HG03139 (cell line): ENCODE measurements at regions not wholly inside any gene's neighbourhood (a gene's known extent, or its start where the extent isn't known, plus 50 kb on each side); places are given as distances from the start of the nearest gene placed in this dataset.

ENCODE experiments used
- ATAC-seq: cut with Tn5 transposase; IDR thresholded peaks from one replicate; pipeline ENCODE4 v1.9.1; 2021; ENCODE audit not compliant: unreplicated experiment

DNA sequence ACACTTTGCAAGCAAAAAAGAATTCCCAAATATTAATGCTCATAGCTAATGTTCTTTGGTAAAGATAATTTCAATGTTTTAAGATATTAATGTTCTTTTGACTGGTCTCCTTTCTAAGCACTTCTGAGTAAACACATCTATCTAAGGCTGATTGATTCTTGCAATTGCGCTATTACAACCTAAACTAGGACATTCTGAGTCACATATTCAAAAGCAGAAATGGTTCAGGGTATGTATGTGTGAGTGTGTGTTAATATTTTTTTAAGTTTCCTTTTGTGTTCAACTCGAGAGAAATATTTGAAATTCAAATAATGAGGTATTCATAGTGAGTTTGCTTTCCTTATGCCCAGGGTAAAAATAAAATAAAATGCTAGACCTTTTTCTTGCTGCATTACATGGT, 203.6 kb upstream of the GRIK3 start:
- ATAC-seq, result no peak

DNA sequence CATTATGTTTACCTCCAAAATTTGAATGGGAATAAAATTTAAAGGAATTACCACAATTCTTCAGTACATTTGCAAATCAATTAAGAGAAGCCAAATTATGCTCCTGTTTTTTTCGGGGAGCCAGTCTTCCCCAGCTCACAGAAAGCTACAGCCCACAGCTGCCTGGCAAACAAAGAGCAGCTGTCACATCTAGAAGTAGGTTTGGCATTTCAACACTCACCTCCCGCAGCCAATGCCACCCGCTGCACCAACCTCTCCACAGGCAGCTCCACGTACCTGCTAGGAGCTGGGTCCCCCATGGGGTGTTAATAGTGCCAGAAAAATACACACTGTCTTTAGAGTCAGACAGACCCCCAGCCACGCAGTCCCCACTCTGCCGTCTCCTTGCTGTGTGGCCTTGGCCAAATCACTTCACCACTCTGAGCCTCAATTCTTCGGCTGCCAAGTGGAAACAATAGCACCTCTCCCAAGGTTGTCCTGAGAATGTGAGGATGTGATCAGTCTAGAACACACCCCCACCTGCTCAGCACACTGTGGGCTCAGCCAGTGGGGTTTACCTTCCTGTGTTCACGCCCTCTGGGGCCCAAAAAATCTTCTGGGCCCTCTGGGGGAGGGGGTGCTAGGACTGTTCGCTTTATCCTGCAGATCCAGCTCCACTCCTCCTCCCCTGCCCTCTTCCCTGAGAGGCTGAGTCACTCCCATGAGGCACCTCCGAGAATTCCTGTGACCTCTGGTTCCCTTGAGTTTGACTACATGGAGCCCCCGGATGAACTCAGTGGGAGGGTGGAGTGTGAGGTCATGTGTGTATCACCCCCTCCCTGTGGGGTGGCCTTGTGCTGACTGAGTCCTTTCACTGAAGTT, 204.3 kb upstream of the GRIK3 start:
- no peak for ATAC-seq

DNA sequence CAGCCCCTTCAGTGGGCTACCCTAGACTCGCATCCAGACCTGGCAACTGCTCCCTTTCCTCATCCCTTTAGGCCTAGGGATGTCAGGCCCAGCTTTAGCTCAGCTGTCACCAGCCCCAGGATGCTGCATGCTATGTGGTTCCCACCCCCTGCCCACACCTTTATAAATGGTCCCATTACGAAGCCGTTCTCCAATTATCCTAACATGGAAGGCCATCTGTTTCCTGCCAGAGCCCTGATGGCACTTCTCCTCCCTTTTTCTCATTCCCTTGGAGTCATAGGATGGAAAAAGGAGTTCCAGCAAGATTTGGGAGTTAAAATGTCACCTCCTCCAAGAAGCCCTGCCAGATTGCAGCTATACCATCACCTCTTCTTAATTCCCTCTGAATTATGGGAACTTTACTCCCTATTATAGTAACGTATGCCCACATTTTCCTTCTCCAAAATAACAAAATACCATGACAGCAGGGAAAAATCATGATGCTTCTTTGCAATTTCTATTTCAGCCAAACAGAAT, 205.0 kb upstream of the GRIK3 start:
- no peak for ATAC-seq

DNA sequence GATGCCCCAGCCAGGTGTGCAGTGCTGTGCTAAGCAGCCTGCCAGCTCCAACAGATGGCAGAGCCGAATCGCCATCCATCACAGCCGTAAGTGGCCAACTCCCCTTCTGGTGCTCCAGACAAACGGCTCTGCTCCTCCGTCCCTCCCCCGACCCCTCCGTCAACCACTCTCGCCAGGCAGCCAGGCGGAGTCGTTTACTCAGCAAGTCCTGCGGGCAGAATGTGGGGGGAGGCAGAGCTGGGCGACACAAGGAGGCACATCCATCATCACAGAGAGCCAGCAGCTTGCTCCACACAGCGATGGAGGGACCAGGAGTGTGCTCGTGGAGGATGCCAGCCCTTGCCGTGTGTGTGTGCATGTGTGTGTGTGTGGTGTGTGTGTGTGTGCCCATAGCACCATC, 206.6 kb upstream of the GRIK3 start:
- ATAC-seq, result no peak

DNA sequence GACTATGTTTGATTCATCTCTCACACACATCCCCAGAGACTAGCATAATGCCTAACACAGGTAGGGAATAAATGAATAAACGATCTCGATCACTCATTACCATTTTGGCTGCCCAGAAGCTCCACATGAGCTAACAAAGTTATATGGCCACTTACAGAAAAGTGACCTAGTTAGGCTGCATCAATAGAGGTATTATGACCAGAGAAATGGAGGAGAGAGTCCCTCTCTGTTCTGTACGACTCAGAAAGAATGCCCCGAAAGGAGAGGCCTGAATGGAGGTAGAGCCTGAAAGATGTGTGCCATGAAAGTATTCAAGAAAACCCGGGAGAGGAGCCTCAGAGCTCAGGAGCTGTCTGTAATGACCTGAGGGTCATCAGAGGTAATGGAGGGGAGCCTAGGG, 208.2 kb upstream of the GRIK3 start:
- no peak for ATAC-seq

DNA sequence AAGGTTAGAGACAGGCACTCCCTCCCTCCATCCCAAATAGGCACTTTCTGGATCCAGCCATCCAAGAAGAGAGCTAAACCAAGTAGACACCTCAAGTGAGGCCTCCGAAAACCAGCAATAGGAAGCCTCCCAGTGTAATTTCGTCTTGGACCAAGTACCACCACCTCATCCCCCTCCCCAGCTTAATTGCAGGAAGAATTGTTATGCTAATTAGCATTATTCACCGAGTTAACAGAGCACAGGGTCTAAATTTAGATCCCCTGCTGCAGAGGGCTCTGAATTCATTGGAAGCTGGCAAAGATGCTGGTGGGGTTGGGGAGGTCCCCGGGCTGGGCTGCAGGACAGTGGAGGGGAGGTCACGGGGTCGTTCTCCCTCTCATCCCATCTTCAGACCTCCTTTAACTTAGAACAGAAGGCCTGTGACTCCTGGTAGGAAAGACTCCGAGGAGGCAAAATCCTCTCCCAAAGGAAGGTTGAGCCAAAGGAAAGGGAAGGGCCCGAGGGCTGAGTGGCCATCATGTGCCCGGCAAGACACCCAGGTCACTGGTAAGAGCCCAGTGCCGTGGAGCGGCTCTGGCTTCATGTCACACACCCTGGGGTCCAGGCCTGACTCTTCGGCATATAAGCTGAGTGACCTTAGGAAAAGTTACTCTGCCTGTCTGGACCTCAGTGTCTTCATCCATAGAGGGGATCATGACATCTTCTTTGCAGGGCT, 209.2 kb upstream of the GRIK3 start:
- ATAC-seq, result no peak

DNA sequence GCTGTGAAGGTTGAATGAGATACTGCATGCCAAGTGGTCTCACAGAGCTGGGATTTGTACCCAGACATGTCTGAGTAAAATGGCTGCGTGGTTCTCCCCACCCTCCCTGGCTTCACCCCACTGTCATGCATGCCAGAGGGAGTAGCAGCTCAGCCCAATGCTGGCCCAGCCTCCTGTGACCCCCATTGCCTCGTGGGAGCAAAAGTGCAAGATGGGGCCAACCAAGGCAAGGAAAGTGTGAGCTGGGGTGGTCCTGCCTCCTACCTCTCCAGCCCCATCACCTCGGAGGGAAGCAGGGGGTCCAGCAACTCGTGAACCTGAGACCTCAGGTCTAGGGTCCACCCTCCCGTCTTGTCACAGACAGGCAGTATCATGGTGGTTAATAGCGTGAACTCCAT, 209.8 kb upstream of the GRIK3 start:
- no peak for ATAC-seq

DNA sequence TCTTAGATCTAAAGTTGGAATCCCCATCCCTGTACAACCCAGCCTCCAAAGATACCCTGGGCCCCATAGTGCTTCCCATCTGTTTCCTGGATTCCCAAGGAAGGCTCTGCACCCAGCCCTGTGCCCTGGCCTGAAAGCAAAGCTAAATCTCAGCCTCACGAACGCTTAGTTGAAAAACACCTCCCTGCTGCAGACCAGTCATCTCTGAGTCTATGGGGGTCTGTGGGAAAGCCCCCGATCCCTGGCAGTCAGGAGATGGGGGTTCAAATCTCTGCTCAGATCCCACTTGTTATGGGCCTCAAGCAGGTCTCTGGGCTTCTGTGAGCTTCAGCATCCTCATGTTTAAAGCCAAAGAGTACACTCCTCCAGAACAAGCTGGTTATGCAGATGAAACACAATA, 210.5 kb upstream of the GRIK3 start:
- ATAC-seq, result no peak

DNA sequence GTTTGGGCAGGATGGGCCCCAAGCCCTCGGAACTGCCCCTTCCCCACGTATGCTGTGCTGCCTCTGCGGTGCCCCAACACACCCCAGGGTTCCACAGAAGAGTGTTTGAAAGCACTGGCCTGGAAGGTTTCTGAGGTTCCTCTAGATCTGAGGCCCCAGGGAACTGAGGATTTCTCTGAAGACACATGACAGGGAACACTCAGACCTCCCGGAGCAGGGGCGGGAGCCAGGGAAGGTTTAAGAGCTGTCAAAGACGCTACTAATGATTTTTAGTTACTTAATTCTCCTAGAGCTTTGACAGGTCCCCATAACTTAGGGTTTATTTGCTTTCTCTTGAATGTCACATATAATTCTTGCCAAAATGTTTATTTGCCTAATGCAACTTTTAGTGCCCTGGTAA, 212.3 kb upstream of the GRIK3 start:
- no peak for ATAC-seq

DNA sequence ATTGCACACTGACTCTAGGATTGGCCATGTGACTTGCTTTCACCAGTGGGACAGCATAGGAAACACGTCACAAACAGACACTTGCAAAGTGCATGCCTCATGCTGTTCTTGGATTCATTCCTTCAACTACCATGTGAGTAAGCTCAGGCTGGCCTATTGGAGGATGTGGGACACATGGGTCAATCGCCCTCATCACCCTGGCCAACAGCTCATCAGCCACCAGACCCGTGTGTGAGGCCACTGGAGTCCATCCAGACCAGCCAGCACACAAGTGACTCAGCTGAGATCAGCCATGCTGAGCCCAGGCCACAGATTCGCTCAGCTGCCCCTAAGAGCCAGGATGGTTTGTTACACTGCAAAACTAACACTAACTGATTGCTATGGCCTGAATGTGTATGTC, 216.1 kb upstream of the GRIK3 start:
- ATAC-seq, result no peak

DNA sequence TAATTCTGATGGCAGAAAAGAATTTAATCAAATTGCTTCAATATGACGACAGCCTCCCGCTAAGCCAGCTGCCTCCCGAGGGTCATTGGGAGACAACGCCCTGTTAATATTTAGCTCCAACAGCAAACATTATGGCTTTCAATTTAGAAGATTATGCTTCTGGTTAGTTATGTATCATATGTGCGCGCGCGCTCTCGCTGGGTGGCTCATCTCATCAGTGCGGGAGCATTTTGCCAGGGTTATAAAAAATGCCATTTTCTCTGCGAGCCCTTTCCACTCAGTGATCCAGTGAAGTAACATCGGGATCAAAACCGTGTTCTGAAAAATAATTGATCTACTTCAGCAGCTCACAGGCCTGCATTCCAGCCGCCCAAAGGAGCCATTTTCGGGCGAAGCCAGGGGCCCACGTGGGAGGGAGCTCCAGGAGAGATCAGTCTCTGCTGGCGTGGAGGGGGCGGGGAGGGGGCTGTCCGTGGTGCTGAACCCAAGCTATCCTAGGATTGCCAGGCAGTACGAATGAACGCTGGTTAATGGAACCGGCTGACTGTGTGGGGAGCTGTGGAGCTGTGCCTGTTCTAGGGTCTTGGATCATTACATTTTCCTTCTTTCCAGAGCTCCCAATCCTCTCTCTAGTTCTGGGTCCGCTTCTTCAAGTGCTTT, 219.1 kb upstream of the ZC3H12A start:
- no peak for ATAC-seq

DNA sequence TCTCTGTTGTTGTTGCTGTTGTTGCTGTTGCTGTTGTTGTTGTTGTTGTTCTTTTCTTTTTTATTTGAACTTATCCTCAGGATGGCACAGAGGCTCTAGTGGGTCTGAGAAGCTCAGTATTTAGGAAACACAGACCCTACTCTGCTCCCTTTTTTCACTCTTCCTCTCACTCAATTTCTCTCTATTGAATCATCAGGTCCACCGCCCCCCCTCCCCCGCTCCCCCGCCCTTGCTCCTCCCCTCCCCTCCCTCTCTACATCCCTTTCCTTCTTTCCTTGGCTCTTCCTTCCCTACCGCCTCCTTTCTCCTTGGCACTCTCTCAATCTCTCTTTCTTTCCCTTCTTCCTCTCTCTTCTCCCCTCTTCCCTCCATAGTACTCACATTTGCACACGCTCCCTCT, 218.5 kb upstream of the ZC3H12A start:
- no peak for ATAC-seq

DNA sequence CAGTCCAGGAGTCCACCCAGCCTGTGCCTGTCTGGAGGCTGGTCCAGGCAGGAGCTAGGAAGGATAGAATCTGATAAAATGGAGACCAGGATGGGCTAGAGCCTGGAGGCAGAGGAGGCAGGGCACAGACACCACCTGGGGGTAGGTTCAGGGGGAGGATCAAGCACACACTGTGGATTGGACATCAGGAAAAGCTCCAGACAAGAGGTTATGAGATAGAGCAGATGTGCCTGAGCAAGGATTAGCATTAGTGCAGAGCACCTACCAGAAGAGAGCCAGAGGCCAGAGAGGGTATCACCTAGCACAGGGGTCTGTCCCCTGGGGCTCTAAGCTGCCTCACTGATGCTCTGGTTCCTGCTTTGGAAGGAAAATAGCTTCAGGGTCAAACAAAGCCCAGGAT, 216.7 kb upstream of the ZC3H12A start:
- no peak for ATAC-seq

GRCh38 chr1:37258068-37258467, 216.3 kb upstream of the ZC3H12A start:
- no peak for ATAC-seq

- no peak for ATAC-seq
Observed at GRCh38 chr1:37259019-37259418, 215.4 kb upstream of the ZC3H12A start.

DNA sequence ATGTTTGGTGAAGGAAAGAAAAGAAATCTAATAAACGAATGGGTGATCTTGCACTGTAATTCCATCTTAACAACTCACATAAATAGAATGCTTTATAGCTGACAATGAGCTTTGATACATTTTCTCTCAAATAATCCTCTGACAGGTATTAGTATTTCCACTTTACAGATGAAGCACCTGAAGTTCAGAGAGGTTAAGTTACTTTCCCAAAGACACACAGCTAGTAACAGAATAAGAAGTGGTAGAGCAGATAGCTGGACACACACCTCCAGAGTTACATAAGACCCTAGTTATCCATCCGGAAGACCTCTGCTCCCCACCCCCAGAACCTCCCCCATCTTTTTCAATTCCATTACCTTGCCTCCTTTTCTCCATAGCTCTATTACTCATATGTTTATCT, 213.3 kb upstream of the ZC3H12A start:
- no peak for ATAC-seq

- ATAC-seq, result no peak
Observed at GRCh38 chr1:37262439-37263170, 211.8 kb upstream of the ZC3H12A start.

DNA sequence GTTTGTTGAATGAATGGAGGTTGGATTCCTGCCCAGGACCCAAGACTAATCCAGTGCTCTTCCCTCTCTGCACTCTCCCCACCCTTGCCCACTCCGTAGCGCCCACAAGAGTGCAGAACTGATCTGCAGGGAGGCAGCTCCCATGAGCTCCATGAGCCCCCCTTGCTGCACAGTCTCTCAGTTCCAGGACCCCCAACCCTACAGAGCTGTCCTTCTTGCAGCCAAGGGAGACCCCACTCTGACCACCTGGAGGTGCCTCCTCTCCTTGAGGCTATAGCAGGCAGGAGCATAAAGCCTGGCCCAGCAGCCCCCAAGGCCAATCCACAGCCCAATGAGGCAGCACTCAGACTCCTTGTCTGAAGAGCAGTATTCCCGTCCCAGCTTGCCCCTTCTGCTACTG, 209.2 kb upstream of the ZC3H12A start:
- no peak for ATAC-seq

GRCh38 chr1:37265786-37266667, 208.4 kb upstream of the ZC3H12A start:
- ATAC-seq, result no peak
